ENCODE measurements at regions not wholly inside any gene's neighbourhood (a gene's known extent, or its start where the extent isn't known, plus 50 kb on each side); places are given as distances from the start of the nearest gene placed in this dataset.

DNA sequence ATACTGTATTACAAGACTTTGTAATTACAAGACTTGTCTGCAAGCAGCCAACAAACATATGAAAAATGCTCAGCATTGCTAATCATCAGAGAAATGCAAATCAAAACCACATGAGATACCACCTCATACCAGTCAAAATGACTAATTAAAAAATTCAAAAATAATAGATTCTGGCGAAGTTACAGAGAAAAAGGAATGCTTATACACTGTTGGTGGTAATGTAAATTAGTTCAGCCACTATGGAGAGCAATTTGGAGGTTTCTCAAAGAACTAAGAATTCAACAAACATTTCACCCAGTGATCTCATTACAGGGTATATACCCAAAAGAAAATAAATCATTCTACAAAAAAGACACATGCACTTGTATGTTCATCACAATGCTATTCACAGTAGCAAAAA, 617.5 kb upstream of the CCDC54 start:
- no peaks in the 10 kb centered on the region for H3F3A ChIP-seq (ENCODE audit: low read depth)
- no peak for TF ChIP-seq EZH2phosphoT487 (IDR thresholded peaks at IDR 0.05; ENCODE audit: borderline replicate concordance)
- TF ChIP-seq CTCF (conservative IDR thresholded peaks at IDR 0.05; ENCODE audit: low read length) = no peak

GRCh38 chr3:106765342-106765741, 611.9 kb upstream of the CCDC54 start:
- H3K27me3 ChIP-seq (ENCODE audit: insufficient read depth, low read length, poor library complexity, severe bottlenecking) = no peaks in the 10 kb centered on the region

More for the DNA sequence above, 617.5 kb upstream of the CCDC54 start:
- Histone ChIP-seq H4K20me1 (ENCODE audit: insufficient read depth, low read length, poor library complexity, severe bottlenecking) (no peaks in the 10 kb centered on the region), H3K4me1 (ENCODE audit: insufficient read depth, low read length, poor library complexity, severe bottlenecking) (no peaks in the 10 kb centered on the region), H3K27me3 (ENCODE audit: insufficient read depth, low read length, poor library complexity, severe bottlenecking) (no peaks in the 10 kb centered on the region), H3K36me3 (ENCODE audit: insufficient read depth, low read length) (no peaks in the 10 kb centered on the region), H3K4me3 (ENCODE audit: low read length, poor library complexity, severe bottlenecking) (no peak overlapping the region), H3K9me2 (replicated peaks; ENCODE audit: low read depth, low read length) (no peaks in the 10 kb centered on the region), H3K9ac (ENCODE audit: low read depth, low read length, poor library complexity, severe bottlenecking) (no peak overlapping the region), H3K4me2 (ENCODE audit: low read depth, low read length, poor library complexity, severe bottlenecking) (no peak overlapping the region), H2AFZ (ENCODE audit: low read length) (no peak overlapping the region), H3K79me2 (ENCODE audit: insufficient read depth, low read length) (no peaks in the 10 kb centered on the region), H3K9me3 (ENCODE audit: insufficient read depth, low read depth, low read length) (0 out of 2 replicates have a peak, but pooled peaks cover 5% of the 10 kb centered on the region)

DNA sequence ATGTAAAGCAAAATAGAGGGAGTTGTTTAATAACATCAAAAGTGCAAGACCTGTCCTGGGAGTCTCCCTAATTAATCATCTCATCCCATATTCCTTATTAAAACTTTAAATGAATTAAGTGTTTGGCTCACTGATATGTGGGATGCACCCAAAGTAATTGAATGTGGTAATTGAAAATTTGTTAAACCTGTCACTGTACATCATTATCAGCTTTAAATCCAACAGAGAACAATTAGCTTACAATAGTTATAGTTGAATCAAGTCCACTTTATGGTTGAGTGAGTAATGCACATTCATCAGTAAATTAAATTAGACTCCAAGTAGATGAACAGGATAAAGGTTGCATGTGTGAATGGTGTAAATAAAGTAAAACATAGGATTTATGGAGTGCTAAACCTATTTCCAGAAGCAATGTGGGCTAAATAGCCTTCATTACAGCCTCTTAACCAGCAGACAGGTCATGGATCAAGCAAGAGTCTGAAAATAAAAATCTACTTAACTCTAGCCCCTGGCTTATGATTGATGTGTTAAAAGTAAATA, 608.2 kb upstream of the CCDC54 start:
- Histone ChIP-seq H3K9me2 (replicated peaks; ENCODE audit: low read depth, low read length) (no peaks in the 10 kb centered on the region), H3K36me3 (ENCODE audit: insufficient read depth, low read length) (no peaks in the 10 kb centered on the region), H2AFZ (ENCODE audit: low read length) (no peak overlapping the region), H3K4me1 (ENCODE audit: insufficient read depth, low read length, poor library complexity, severe bottlenecking) (no peaks in the 10 kb centered on the region), H3K9me3 (ENCODE audit: insufficient read depth, low read depth, low read length) (no peaks in the 10 kb centered on the region; the same call in 1 of the 2 replicates), H3F3A (ENCODE audit: low read depth) (no peaks in the 10 kb centered on the region), H3K79me2 (ENCODE audit: insufficient read depth, low read length) (no peaks in the 10 kb centered on the region), H3K27me3 (ENCODE audit: insufficient read depth, low read length, poor library complexity, severe bottlenecking) (no peaks in the 10 kb centered on the region), H3K4me3 (ENCODE audit: low read length, poor library complexity, severe bottlenecking) (no peak overlapping the region), H3K9ac (ENCODE audit: low read depth, low read length, poor library complexity, severe bottlenecking) (no peak overlapping the region), H4K20me1 (ENCODE audit: insufficient read depth, low read length, poor library complexity, severe bottlenecking) (no peaks in the 10 kb centered on the region), H3K4me2 (ENCODE audit: low read depth, low read length, poor library complexity, severe bottlenecking) (no peak overlapping the region)
- no peak for TF ChIP-seq EZH2phosphoT487 (IDR thresholded peaks at IDR 0.05; ENCODE audit: borderline replicate concordance)
- no peak for TF ChIP-seq CTCF (conservative IDR thresholded peaks at IDR 0.05; ENCODE audit: low read length)

More at GRCh38 chr3:106765342-106765741, 611.9 kb upstream of the CCDC54 start:
- Histone ChIP-seq H3K4me2 (ENCODE audit: low read depth, low read length, poor library complexity, severe bottlenecking) (no peak overlapping the region), H3K79me2 (ENCODE audit: insufficient read depth, low read length) (no peaks in the 10 kb centered on the region), H3F3A (ENCODE audit: low read depth) (no peaks in the 10 kb centered on the region), H3K36me3 (ENCODE audit: insufficient read depth, low read length) (no peaks in the 10 kb centered on the region), H3K4me3 (ENCODE audit: low read length, poor library complexity, severe bottlenecking) (no peak overlapping the region), H4K20me1 (ENCODE audit: insufficient read depth, low read length, poor library complexity, severe bottlenecking) (no peaks in the 10 kb centered on the region), H3K9ac (ENCODE audit: low read depth, low read length, poor library complexity, severe bottlenecking) (no peak overlapping the region), H3K9me3 (ENCODE audit: insufficient read depth, low read depth, low read length) (no peaks in the 10 kb centered on the region; the same call in 1 of the 2 replicates), H3K9me2 (replicated peaks; ENCODE audit: low read depth, low read length) (no peaks in the 10 kb centered on the region), H2AFZ (ENCODE audit: low read length) (no peak overlapping the region), H3K4me1 (ENCODE audit: insufficient read depth, low read length, poor library complexity, severe bottlenecking) (no peaks in the 10 kb centered on the region)
- TF ChIP-seq EZH2phosphoT487 (IDR thresholded peaks at IDR 0.05; ENCODE audit: borderline replicate concordance) (no peak), CTCF (conservative IDR thresholded peaks at IDR 0.05; ENCODE audit: low read length) (no peak)
